Gastrocnemius medialis (tissue), 4 donors: ENCODE measurements at regions not wholly inside any gene's neighbourhood (a gene's known extent, or its start where the extent isn't known, plus 50 kb on each side); places are given as distances from the start of the nearest gene placed in this dataset.

Experiments used
- CTCF ChIP-seq, 5 experiments: fragments of 450-650 bp in 3 of 5; fragments of 200-600 bp in 2 of 5; sonication (generic) in 2 of 5; IDR thresholded peaks in 4 of 5; conservative IDR thresholded peaks in 1 of 5; 1 replicate in 4 of 5; 2 replicates in 1 of 5; pipeline ENCODE4 v1.5.1; 2016 to 2019; ENCODE audit warnings: antibody characterized with exemption in 5 of 5, mild to moderate bottlenecking in 3 of 5, moderate library complexity in 3 of 5
- POLR2A ChIP-seq, 2 donors: fragments of 450-650 bp; IDR thresholded peaks; one replicate each; pipeline ENCODE4 v1.6.1; 2017; ENCODE audit warnings: antibody characterized with exemption in 2 of 2, mild to moderate bottlenecking in 2 of 2, moderate library complexity in 2 of 2

- TF ChIP-seq CTCF (IDR thresholded peaks at IDR 0.05 in 4 of 5, conservative IDR thresholded peaks at IDR 0.05 in 1 of 5) (no peak), POLR2A (IDR thresholded peaks at IDR 0.05) (no peak)
Observed at GRCh38 chr20:19823216-19823615, 65.2 kb downstream of the RIN2 start.
